ENCODE measurements at regions not wholly inside any gene's neighbourhood (a gene's known extent, or its start where the extent isn't known, plus 50 kb on each side); places are given as distances from the start of the nearest gene placed in this dataset.
A peak's percentile ranks its signal among the peaks of the same experiment; 100 is the strongest.

- Histone ChIP-seq H3K4me3 (no peak overlapping the region), H3K9me3 (ENCODE audit: insufficient read depth, low read depth) (no peaks in the 10 kb centered on the region), H2AFZ (no peak overlapping the region), H3K4me1 (replicated peaks; ENCODE audit: insufficient read depth) (no peaks in the 10 kb centered on the region), H3K27ac (no peak overlapping the region), H4K20me1 (ENCODE audit: insufficient read depth) (no peaks in the 10 kb centered on the region), H3K27me3 (ENCODE audit: insufficient read depth, low read depth) (no peaks in the 10 kb centered on the region), H3K79me2 (ENCODE audit: low read depth) (no peaks in the 10 kb centered on the region), H3F3A (ENCODE audit: insufficient read depth, low read depth) (no peaks in the 10 kb centered on the region), H3K36me3 (ENCODE audit: low read depth) (no peaks in the 10 kb centered on the region), H3K9me2 (ENCODE audit: insufficient read depth) (0 out of 2 replicates have a peak, but pooled peaks cover 2% of the 10 kb centered on the region), H3K4me2 (no peak overlapping the region)
- intact Hi-C loops (cut with micrococcal nuclease; ENCODE audit: unreplicated experiment), result no loop called here
- TF ChIP-seq EZH2 (IDR thresholded peaks at IDR 0.05; ENCODE audit: low read depth) (no peak), CTCF (conservative IDR thresholded peaks at IDR 0.05) (no peak)
- ChIA-PET CTCF (no interaction called here), POLR2A (ENCODE audit: unreplicated experiment) (no interaction called here)
- BruUV-seq (replicated peaks), result no TSS peak
- DNase-seq, result peak in 1 of 2 experiments; percentile 49
Measured at GRCh38 chrX:8288590-8288989, 117.5 kb upstream of the VCX2 start.

GRCh38 chrX:8289523-8289922 is 118.5 kb upstream of the VCX2 start:
- no peak for DNase-seq
- no peaks in the 10 kb centered on the region for H3K4me1 ChIP-seq (replicated peaks; ENCODE audit: insufficient read depth)
- no peaks in the 10 kb centered on the region for H3K27me3 ChIP-seq (ENCODE audit: insufficient read depth, low read depth)
- no peak overlapping the region for H3K27ac ChIP-seq
- no TSS peak for BruUV-seq (replicated peaks)
- H3K9me3 ChIP-seq (ENCODE audit: insufficient read depth, low read depth), result no peaks in the 10 kb centered on the region
- intact Hi-C loops (cut with micrococcal nuclease; ENCODE audit: unreplicated experiment), result no loop called here
- no peak for TF ChIP-seq EZH2 (IDR thresholded peaks at IDR 0.05; ENCODE audit: low read depth)
- no peak for TF ChIP-seq CTCF (conservative IDR thresholded peaks at IDR 0.05)
- H3F3A ChIP-seq (ENCODE audit: insufficient read depth, low read depth), result no peaks in the 10 kb centered on the region
- no peaks in the 10 kb centered on the region for H3K79me2 ChIP-seq (ENCODE audit: low read depth)
- no peaks in the 10 kb centered on the region for H3K9me2 ChIP-seq (ENCODE audit: insufficient read depth)
- no peak overlapping the region for H2AFZ ChIP-seq
- ChIA-PET POLR2A (ENCODE audit: unreplicated experiment) (no interaction called here), CTCF (no interaction called here)
- no peak overlapping the region for H3K4me2 ChIP-seq
- H3K36me3 ChIP-seq (ENCODE audit: low read depth), result no peaks in the 10 kb centered on the region
- no peak overlapping the region for H3K4me3 ChIP-seq
- no peaks in the 10 kb centered on the region for H4K20me1 ChIP-seq (ENCODE audit: insufficient read depth)

- DNase-seq, result no peak
- H3K36me3 ChIP-seq (ENCODE audit: low read depth), result no peaks in the 10 kb centered on the region
- H3K79me2 ChIP-seq (ENCODE audit: low read depth), result no peaks in the 10 kb centered on the region
- no peaks in the 10 kb centered on the region for H3K9me2 ChIP-seq (ENCODE audit: insufficient read depth)
- H3K4me2 ChIP-seq, result no peak overlapping the region
- TF ChIP-seq CTCF (conservative IDR thresholded peaks at IDR 0.05), result no peak
- TF ChIP-seq EZH2 (IDR thresholded peaks at IDR 0.05; ENCODE audit: low read depth), result no peak
- no peaks in the 10 kb centered on the region for H3K4me1 ChIP-seq (replicated peaks; ENCODE audit: insufficient read depth)
- H3K27me3 ChIP-seq (ENCODE audit: insufficient read depth, low read depth), result no peaks in the 10 kb centered on the region
- no peak overlapping the region for H2AFZ ChIP-seq
- no TSS peak for BruUV-seq (replicated peaks)
- ChIA-PET POLR2A (ENCODE audit: unreplicated experiment) (no interaction called here), CTCF (no interaction called here)
- no peak overlapping the region for H3K4me3 ChIP-seq
- no peak overlapping the region for H3K27ac ChIP-seq
- intact Hi-C loops (cut with micrococcal nuclease; ENCODE audit: unreplicated experiment), result no loop called here
- no peaks in the 10 kb centered on the region for H4K20me1 ChIP-seq (ENCODE audit: insufficient read depth)
- H3F3A ChIP-seq (ENCODE audit: insufficient read depth, low read depth), result no peaks in the 10 kb centered on the region
- no peaks in the 10 kb centered on the region for H3K9me3 ChIP-seq (ENCODE audit: insufficient read depth, low read depth)
Measured at GRCh38 chrX:8297766-8298165, 126.7 kb upstream of the VCX2 start.

Data from PC-9 (cell line).